ENCODE measurements at regions not wholly inside any gene's neighbourhood (a gene's known extent, or its start where the extent isn't known, plus 50 kb on each side); places are given as distances from the start of the nearest gene placed in this dataset.

GRCh38 chr13:69485991-69486592, 621.5 kb upstream of the ATXN8OS start (continued):
- TF ChIP-seq CTCF (IDR thresholded peaks at IDR 0.05) = no peak
- no peak for TF ChIP-seq FOSL2 (IDR thresholded peaks at IDR 0.05; ENCODE audit: borderline replicate concordance, low read depth)
- no peak for TF ChIP-seq TEAD4 (IDR thresholded peaks at IDR 0.05; ENCODE audit: borderline replicate concordance, insufficient read depth)

- no peaks in the 10 kb centered on the region for H3K9me3 ChIP-seq
- POLR2A ChIA-PET = no interaction called here
- no peak overlapping the region for H2AFZ ChIP-seq (ENCODE audit: low read depth)
- H3F3A ChIP-seq (replicated peaks; ENCODE audit: insufficient read depth) = no peaks in the 10 kb centered on the region
- CTCF ChIA-PET = no interaction called here
- no peaks in the 10 kb centered on the region for H3K27me3 ChIP-seq (ENCODE audit: insufficient read depth)
- no peaks in the 10 kb centered on the region for H3K4me1 ChIP-seq (ENCODE audit: control insufficient read depth in 1 of 2, insufficient read depth in 2 of 2, low read depth in 1 of 2, low read length in 1 of 2)
- no peaks in the 10 kb centered on the region for H3K79me2 ChIP-seq (ENCODE audit: insufficient read depth)
- TF ChIP-seq IRF3 (IDR thresholded peaks at IDR 0.05; ENCODE audit: low read depth, low read length) (no peak), CHD2 (IDR thresholded peaks at IDR 0.05; ENCODE audit: low read length, partially characterized antibody) (no peak), YY1 (IDR thresholded peaks at IDR 0.05; ENCODE audit: low read depth) (no peak), GABPA (IDR thresholded peaks at IDR 0.05; ENCODE audit: low read depth) (no peak), EZH2phosphoT487 (IDR thresholded peaks at IDR 0.05; ENCODE audit: borderline replicate concordance, low read depth) (no peak), USF2 (IDR thresholded peaks at IDR 0.05; ENCODE audit: borderline replicate concordance, low read depth, low read length) (no peak), RXRA (IDR thresholded peaks at IDR 0.05; ENCODE audit: borderline replicate concordance, low read depth) (no peak)
- no peak overlapping the region for H3K4me2 ChIP-seq
- no peak overlapping the region for H3K4me3 ChIP-seq (ENCODE audit: low read depth in 2 of 2, low read length in 1 of 2)
- no peaks in the 10 kb centered on the region for H4K20me1 ChIP-seq (ENCODE audit: insufficient read depth)
- no peak for DNase-seq
- no peaks in the 10 kb centered on the region for H3K9me2 ChIP-seq
- H3K27ac ChIP-seq (ENCODE audit: low read depth in 2 of 2, low read length in 1 of 2) = no peak overlapping the region
- no peak overlapping the region for H3K9ac ChIP-seq
- no peaks in the 10 kb centered on the region for H3K36me3 ChIP-seq (replicated peaks in 1 of 2; ENCODE audit: control insufficient read depth in 1 of 2, insufficient read depth in 2 of 2, low read length in 1 of 2)
Observed at GRCh38 chr13:69477451-69477850, 630.2 kb upstream of the ATXN8OS start.

Measured in SK-N-SH (cell line).